Stimulated activated CD8-positive, alpha-beta memory T cell treated with anti-CD3 and anti-CD28 coated beads, Interleukin-12 subunit alpha, Interleukin-12 subunit beta, amount 100 ng/mL, for 4 hours (primary cell): ENCODE measurements at regions not wholly inside any gene's neighbourhood (a gene's known extent, or its start where the extent isn't known, plus 50 kb on each side); places are given as distances from the start of the nearest gene placed in this dataset.

Source experiments
- DNase-seq: peaks from one replicate; pipeline ENCODE4 v3.0.0-alpha.2; 2020; ENCODE audit warnings: low read depth

- no peak for DNase-seq
These were observed 115.0 kb upstream of the ZNF438 start for GRCh38 chr10:31146491-31147209.

DNA sequence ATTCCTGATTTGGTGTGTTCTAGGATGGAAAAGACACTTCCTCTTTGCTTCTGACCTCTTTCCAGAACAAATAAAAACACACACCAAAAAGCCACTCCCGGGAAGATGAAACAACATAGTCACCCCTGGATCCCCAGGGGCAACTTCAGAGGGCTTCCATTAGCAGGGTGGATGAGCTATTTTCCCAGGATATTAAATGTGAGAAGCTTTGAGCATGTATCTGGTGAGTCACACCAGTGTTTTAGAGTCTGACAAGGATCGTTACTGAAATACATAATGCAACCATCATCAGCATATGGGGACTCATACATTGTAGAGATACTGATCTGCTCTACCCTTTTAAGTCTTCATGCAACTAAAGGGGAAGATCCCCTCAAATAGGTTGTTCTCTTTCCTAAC, 115.5 kb upstream of the ZNF438 start:
- DNase-seq, result no peak

DNA sequence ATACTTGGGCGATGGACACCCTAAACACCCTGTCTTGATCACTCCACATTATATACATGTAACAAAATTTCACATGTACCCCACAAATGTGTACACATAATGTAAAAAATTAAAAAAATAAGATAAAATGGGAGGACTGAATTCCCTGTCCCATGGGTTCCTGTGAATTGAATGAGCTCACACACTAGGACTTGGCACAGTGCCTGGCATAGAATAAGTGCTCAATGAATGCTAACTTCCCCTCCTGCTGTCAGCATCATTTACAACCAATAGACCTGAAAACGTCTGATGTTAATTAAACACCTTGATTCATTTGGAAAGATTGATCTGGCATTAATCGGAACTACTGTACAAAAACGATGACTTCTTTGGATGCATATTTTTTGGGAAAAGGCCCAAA, 117.3 kb upstream of the ZNF438 start:
- DNase-seq, result no peak

DNA sequence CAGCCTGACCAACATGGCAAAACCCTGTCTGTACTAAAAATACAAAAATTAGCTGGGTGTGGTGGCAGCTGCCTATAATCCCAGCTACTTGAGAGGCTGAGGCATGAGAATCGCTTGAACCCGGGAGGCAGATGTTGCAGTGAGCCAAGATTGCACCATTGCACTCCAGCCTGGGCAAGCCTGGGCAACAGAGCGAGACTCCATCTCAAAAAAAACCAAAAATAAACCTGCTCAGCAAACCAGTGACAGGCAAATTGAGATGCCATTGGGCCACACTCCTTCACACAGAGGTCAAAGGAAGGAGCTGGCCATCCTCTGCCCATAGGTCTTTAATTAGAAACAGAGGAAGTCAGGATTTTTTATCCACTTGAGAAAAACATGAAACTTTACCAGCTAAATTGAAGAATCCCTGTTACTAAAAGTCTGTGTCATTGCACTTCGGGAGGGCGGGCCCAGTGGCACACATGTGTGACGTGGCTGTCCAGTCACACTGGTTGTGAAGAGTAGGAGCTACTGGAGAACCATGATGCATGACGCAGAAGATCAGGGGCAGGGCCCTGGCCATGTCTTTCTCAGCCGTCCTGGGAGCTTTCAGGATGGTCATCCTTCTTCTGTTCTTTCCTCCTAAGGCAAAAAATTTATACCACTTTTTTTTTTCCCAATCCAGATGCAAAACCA, 118.3 kb upstream of the ZNF438 start:
- DNase-seq, result no peak

- no peak for DNase-seq
These were observed 119.6 kb upstream of the ZNF438 start for GRCh38 chr10:31151301-31151700.

DNA sequence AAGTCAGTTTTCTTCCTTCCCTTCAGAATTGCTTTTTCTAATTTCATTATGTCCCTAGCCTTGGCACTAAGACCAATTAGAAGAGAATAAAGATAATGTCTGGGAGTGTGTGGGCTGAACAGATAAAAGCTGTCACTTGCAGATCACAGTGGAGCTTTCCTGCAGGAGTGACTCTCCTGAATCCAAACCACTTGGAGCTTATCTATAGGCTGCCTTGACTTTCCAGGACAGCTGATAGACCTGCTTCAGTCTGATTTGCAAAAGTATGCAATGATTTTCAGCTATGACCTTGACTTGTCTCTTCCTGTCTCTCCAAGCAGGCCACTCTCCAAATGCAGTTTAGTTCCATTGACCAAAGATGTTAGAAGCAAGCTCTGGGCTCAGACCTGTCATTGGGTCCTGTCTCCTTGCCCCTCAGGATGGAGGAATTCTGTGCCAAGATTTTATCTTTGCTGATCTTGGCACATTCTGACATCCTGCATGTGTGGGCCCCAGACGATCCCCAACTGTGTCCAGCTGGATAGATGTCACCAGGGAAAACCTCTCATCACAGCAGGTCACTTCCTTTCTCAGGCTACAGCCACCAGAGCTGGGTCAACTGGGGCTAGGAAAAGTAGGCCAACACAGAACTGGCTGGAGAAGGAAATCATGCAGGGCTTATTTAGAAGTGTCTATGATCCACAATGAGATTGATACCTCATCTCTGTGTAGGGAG, 120.9 kb upstream of the ZNF438 start:
- no peak for DNase-seq

GRCh38 chr10:31153161-31153560, 121.5 kb upstream of the ZNF438 start:
- no peak for DNase-seq

DNA sequence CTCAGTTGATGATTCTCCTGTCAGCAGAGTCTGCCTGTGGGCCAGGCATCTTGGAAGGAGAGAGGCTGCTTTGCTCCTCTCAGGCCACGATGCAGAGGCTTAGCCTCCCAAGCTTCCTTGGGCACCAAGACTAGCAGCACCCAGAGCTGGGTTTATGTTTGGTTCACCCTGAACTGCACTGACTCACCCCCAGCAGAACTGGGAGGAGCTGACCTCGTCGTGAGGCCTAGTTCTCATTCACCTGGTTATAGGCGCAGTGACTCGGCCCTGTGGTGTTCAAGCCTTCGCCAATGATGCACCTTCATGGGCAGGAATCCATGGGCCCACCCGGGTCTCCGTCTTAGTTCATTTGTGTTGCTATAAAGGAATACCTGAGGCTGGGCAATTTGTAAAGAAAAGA, 122.0 kb upstream of the ZNF438 start:
- no peak for DNase-seq

GRCh38 chr10:31154996-31155395, 123.3 kb upstream of the ZNF438 start:
- DNase-seq, result no peak

- no peak for DNase-seq
These were observed 125.7 kb upstream of the ZNF438 start for GRCh38 chr10:31157123-31158010.

DNA sequence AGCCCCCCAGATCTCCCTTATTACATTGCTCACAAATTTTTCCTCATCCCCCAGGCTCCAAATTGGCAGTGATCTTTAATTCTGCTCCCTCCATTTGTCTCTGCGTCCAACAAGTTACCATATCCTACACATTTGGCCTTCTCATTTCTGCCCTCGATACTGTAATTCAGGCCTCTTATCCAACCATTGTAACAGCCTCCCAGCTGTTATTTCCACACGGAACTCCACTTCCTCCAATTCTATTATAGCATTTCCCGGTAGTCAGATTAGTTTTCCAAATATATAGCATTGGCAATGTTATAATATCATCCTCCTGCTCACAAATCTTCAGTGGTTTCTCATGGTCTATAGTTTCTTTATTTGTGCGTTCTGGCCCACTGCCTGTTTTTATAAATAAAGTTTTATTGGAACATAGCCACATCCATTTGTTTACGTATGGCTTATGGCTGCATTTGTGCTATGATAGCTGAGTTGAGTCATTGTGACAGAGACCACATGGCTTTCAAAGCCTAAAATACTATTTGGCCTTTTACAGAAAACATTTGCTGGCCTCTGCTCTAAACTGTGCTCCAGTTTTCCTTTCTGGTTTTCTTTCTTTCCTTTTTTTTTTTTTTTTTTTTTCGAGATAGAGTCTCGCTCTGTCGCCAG, 126.5 kb upstream of the ZNF438 start:
- no peak for DNase-seq

- no peak for DNase-seq
These were observed 134.9 kb upstream of the ZNF438 start for GRCh38 chr10:31166606-31167005.

- DNase-seq, result no peak
These were observed 139.0 kb upstream of the ZNF438 start for GRCh38 chr10:31170636-31171035.

DNA sequence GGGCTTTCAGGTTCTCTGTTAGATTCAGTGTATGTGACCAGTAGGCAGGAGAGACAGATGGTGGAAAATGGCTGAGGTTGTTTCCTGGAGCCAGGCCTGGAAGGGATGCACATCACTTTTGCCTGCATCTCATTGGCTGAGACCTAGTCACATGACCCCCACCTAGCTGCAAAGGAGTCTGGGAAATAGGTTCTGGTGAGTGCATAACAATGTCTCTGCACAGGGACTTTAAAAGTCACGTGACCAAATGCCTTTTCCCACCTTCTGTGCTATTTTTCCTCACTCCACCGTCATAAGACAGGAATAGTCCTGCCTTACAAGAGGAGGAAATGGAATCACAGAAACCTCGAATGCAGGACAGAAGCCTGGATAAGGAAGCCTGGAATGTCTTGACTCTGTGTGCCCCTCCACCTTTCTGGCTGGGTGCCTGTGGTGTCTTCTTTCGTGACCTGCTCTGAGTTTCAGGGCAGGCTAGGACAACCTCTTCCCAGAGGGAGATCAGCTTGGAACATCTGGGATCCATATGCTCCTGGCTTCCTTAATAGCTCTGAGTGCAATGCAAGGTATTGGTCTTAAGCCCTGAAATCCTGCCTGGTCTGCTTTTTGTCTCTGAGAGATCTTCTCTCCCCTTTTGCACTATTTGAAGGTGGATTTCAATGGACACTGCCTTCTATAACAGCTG, 139.9 kb upstream of the ZNF438 start:
- no peak for DNase-seq

GRCh38 chr10:31172925-31173324, 141.3 kb upstream of the ZNF438 start:
- no peak for DNase-seq

GRCh38 chr10:31173752-31174151, 142.1 kb upstream of the ZNF438 start:
- DNase-seq, result no peak

DNA sequence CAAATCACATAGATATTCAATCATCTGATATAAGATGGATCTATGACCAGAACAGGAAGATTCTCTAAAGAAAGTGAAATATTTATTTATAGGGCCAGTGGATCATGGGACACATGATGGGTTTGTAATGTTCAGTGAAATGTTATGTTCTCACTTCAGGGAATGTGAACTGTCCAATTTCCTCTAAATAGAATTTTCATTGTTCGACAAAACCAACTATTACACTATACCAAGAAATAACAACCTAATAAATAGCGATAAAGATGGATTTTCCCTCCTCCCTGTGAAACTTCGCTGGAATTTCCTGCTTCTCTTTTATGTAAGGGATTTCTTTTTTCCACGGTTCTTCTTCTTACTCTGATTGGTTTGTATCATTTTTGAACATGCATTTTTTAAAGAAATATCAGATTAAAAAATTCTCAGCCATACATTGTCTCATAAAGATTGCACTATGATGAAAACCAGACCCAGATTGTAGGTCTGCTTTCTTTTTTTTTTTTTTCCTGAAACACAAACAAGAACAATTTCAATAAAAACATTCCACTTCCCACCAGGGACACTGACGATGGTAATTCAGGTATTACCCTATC, 139.8 kb upstream of the ZEB1 start:
- no peak for DNase-seq

DNA sequence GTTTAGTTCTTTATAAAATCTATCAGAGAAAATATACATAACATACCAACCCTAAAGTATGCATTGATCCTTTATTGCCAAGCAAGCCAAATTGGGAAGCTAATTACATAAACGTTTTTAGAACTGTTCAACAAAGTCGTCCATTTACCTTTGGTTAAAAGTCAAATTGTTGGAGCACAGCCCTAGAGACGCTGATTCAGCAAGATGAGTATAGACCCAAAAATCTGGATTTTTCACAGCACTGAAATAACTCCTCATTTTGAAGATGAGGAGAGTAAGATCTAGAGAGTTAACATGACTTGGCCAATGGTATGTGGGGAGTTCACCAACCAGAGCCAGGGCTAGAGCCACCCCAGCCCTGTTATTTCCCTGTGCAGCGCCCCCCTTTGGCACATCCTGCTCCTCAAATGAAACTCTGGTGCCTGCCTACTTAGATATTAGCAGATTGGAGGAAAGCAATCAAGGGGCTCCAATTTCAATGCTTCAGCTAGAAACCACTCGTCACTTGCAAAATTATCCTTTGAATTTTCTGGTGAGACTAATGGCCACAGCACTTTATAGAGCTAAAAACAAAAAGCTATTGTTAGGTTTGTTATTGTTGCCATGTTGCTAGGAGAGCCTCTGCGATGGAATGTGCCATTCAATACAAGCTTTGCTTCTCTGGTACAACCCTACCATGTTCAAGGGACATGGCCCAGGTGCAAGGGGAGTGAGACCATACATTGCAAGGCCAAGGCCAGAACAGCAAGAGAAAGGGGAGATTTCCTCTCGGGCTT, 132.6 kb upstream of the ZEB1 start:
- no peak for DNase-seq

DNA sequence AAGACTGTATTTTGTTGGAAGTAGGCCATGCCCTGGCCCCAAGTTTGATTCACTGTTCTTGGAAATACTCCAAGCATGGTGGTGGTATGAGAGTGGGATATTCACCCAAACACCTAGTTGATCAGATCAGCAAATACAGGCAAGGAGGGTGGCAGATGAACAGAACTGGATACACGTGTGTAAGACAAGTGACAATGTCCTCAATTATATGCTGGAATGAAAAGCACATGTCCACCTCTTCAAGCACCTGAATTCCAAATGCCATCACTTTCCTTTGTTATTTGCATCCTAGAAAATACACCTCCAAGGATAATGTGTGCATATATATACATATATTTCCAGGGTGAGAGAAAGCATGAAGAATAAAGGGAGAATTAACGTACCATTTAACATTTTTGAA, 131.8 kb upstream of the ZEB1 start:
- DNase-seq, result no peak

- no peak for DNase-seq
These were observed 131.3 kb upstream of the ZEB1 start for GRCh38 chr10:31187607-31188210.
